Glomerular visceral epithelial cell (primary cell): ENCODE measurements at regions not wholly inside any gene's neighbourhood (a gene's known extent, or its start where the extent isn't known, plus 50 kb on each side); places are given as distances from the start of the nearest gene placed in this dataset.
A peak's percentile ranks its signal among the peaks of the same experiment; 100 is the strongest.
"Not testable (repeated sequence)": the region's sequence is repeated elsewhere in the genome, so short reads cannot be mapped to it uniquely, and the experiment has no call there.

Experiments
- DNase-seq: peaks from one replicate; pipeline ENCODE4 v3.0.0-alpha.2; 2016; ENCODE audit errors: extremely low spot score

GRCh38 chr11:28903716-28904115 lies 795.5 kb downstream of the METTL15 start:
- DNase-seq: no peak

- no peak for DNase-seq
Measured at GRCh38 chr11:28900427-28900826, 792.2 kb downstream of the METTL15 start.

GRCh38 chr11:28899706-28900105 lies 791.5 kb downstream of the METTL15 start:
- no peak for DNase-seq

GRCh38 chr11:28890601-28891040 lies 782.4 kb downstream of the METTL15 start:
- DNase-seq: not testable (repeated sequence)

GRCh38 chr11:28887681-28888080 lies 779.5 kb downstream of the METTL15 start:
- no peak for DNase-seq

GRCh38 chr11:28879869-28880268 lies 771.7 kb downstream of the METTL15 start:
- DNase-seq: no peak

GRCh38 chr11:28878025-28878424 lies 769.8 kb downstream of the METTL15 start:
- peak; percentile 3 for DNase-seq

GRCh38 chr11:28877340-28877739 lies 769.2 kb downstream of the METTL15 start:
- no peak for DNase-seq

- DNase-seq: no peak
Measured at GRCh38 chr11:28874706-28875105, 766.5 kb downstream of the METTL15 start.

GRCh38 chr11:28871090-28871489 lies 762.9 kb downstream of the METTL15 start:
- no peak for DNase-seq

GRCh38 chr11:28863422-28863821 lies 755.2 kb downstream of the METTL15 start:
- no peak for DNase-seq

GRCh38 chr11:28860893-28861292 lies 752.7 kb downstream of the METTL15 start:
- DNase-seq: peak; percentile 8

- DNase-seq: no peak
Measured at GRCh38 chr11:28858076-28858475, 749.9 kb downstream of the METTL15 start.

- no peak for DNase-seq
Measured at GRCh38 chr11:28849053-28849452, 740.9 kb downstream of the METTL15 start.

- DNase-seq: no peak
Measured at GRCh38 chr11:28842716-28843115, 734.5 kb downstream of the METTL15 start.

GRCh38 chr11:28838741-28839140 lies 730.6 kb downstream of the METTL15 start:
- DNase-seq: no peak

GRCh38 chr11:28837599-28837998 lies 729.4 kb downstream of the METTL15 start:
- no peak for DNase-seq

- DNase-seq: peak; percentile 95
Measured at GRCh38 chr11:28836285-28837081, 728.3 kb downstream of the METTL15 start.

- peak; percentile 49 for DNase-seq
Measured at GRCh38 chr11:28835790-28836189, 727.6 kb downstream of the METTL15 start.

- DNase-seq: no peak
Measured at GRCh38 chr11:28835317-28835716, 727.1 kb downstream of the METTL15 start.

- DNase-seq: peak; percentile 53
Measured at GRCh38 chr11:28834877-28835276, 726.7 kb downstream of the METTL15 start.

GRCh38 chr11:28833670-28834069 lies 725.5 kb downstream of the METTL15 start:
- peak; percentile 84 for DNase-seq

- DNase-seq: peak; percentile 6
Measured at GRCh38 chr11:28833169-28833568, 725.0 kb downstream of the METTL15 start.

GRCh38 chr11:28826807-28827206 lies 718.6 kb downstream of the METTL15 start:
- DNase-seq: no peak
